Brain microvascular endothelial cell (primary cell): ENCODE measurements at regions not wholly inside any gene's neighbourhood (a gene's known extent, or its start where the extent isn't known, plus 50 kb on each side); places are given as distances from the start of the nearest gene placed in this dataset.

Experiments
- DNase-seq: peaks from one replicate; pipeline ENCODE4 v3.0.0-alpha.2; 2020
- H3K27ac ChIP-seq: fragments of 250-450 bp; sonication (Bioruptor Pico); 2 replicates; pipeline ENCODE4 v1.5.1; 2020; ENCODE audit warnings: mild to moderate bottlenecking, moderate library complexity
- H3K27me3 ChIP-seq: fragments of 250-450 bp; sonication (Bioruptor Pico); replicated peaks from 2 replicates; pipeline ENCODE4 v1.5.1; 2020; ENCODE audit warnings: mild to moderate bottlenecking
- H3K36me3 ChIP-seq: fragments of 250-450 bp; sonication (Bioruptor Pico); replicated peaks from 2 replicates; pipeline ENCODE4 v1.5.1; 2020; ENCODE audit warnings: mild to moderate bottlenecking
- H3K4me3 ChIP-seq: 2 replicates; pipeline ENCODE4 v1.5.1; 2011; ENCODE audit warnings: low read depth, mild to moderate bottlenecking, control low read depth, low read length, moderate library complexity
- in situ Hi-C: cut with HindIII; loops from 2 replicates; pipeline ENCODE4 v1.10.0; 2017; ENCODE audit warnings: low sequenced_read_pairs, low pct_ligation_motif_present
- TF ChIP-seq, protein P1 (sequence below): IDR thresholded peaks from 2 replicates; pipeline ENCODE4 v1.5.1; 2011; ENCODE audit warnings: low read depth, mild to moderate bottlenecking, moderate library complexity, low read length, control low read depth, inconsistent platforms; ENCODE audit errors: missing control alignments

DNA sequence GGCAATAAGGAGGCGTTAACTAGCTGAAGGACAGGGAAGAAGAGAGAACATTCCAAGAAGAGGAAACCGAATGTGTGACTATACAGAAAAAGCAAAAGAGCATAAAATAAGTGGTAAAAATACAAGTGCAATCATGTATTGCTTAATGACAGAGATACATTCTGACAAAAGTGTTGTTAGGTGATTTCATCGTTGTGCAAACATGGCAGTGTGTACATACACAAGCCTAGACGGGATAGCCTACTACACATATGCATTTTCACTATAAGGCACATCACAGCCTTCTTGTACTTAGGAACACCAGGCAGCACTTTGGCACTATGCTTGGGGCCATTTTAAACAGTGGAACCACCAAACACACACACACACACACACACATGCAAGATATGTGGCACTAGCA is 299.3 kb downstream of the BCAT1 start:
- Histone ChIP-seq H3K27me3 (no peaks in the 10 kb centered on the region), H3K4me3 (no peak overlapping the region), H3K27ac (no peak overlapping the region), H3K36me3 (no peaks in the 10 kb centered on the region)
- in situ Hi-C loops, result no loop called here
- TF ChIP-seq, protein P1, sequence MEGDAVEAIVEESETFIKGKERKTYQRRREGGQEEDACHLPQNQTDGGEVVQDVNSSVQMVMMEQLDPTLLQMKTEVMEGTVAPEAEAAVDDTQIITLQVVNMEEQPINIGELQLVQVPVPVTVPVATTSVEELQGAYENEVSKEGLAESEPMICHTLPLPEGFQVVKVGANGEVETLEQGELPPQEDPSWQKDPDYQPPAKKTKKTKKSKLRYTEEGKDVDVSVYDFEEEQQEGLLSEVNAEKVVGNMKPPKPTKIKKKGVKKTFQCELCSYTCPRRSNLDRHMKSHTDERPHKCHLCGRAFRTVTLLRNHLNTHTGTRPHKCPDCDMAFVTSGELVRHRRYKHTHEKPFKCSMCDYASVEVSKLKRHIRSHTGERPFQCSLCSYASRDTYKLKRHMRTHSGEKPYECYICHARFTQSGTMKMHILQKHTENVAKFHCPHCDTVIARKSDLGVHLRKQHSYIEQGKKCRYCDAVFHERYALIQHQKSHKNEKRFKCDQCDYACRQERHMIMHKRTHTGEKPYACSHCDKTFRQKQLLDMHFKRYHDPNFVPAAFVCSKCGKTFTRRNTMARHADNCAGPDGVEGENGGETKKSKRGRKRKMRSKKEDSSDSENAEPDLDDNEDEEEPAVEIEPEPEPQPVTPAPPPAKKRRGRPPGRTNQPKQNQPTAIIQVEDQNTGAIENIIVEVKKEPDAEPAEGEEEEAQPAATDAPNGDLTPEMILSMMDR, result no peak
- no peak for DNase-seq

DNA sequence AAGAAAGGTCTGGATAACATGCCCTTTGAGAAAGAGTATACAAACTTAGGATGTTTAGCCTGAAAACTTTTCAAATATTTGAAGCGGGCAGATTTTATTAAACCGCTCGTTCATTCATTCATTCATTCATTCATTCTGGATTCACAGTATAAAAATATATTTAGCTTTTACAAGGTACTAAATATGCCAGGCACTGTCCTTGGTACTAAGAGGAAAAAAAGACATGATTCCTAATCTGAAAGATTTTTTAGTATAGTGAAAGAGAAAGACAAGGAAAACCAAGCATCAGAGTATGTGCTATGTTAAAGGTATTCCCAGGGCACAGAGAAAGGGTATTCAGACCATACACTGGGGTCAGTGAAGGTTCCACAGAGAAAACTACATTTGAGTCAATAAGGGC is 299.7 kb downstream of the BCAT1 start:
- Histone ChIP-seq H3K27ac (no peak overlapping the region), H3K4me3 (no peak overlapping the region), H3K27me3 (no peaks in the 10 kb centered on the region), H3K36me3 (no peaks in the 10 kb centered on the region)
- TF ChIP-seq, protein P1, result no peak
- in situ Hi-C loops, result no loop called here
- no peak for DNase-seq

DNA sequence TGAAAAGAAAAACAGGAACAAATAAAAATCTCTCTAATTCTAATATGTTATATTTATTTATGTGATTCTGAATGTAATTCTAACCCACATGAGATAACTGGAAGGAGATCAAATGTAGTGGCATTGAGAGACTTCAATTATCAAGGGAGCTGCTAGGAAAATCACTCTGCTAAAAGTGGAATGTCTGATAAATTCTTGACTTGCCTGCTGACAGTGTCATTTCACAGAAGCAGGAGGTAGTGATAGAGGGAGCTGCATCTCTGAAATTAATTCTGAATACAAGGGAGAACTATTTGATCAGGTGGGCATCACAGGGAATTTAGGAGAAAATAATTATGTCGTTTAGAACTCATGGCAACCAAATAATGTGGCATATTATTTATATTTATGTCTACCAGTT is 303.6 kb downstream of the BCAT1 start:
- Histone ChIP-seq H3K27ac (no peak overlapping the region), H3K27me3 (no peaks in the 10 kb centered on the region), H3K4me3 (no peak overlapping the region), H3K36me3 (no peaks in the 10 kb centered on the region)
- TF ChIP-seq, protein P1, result no peak
- DNase-seq, result no peak
- in situ Hi-C loops, result no loop called here

DNA sequence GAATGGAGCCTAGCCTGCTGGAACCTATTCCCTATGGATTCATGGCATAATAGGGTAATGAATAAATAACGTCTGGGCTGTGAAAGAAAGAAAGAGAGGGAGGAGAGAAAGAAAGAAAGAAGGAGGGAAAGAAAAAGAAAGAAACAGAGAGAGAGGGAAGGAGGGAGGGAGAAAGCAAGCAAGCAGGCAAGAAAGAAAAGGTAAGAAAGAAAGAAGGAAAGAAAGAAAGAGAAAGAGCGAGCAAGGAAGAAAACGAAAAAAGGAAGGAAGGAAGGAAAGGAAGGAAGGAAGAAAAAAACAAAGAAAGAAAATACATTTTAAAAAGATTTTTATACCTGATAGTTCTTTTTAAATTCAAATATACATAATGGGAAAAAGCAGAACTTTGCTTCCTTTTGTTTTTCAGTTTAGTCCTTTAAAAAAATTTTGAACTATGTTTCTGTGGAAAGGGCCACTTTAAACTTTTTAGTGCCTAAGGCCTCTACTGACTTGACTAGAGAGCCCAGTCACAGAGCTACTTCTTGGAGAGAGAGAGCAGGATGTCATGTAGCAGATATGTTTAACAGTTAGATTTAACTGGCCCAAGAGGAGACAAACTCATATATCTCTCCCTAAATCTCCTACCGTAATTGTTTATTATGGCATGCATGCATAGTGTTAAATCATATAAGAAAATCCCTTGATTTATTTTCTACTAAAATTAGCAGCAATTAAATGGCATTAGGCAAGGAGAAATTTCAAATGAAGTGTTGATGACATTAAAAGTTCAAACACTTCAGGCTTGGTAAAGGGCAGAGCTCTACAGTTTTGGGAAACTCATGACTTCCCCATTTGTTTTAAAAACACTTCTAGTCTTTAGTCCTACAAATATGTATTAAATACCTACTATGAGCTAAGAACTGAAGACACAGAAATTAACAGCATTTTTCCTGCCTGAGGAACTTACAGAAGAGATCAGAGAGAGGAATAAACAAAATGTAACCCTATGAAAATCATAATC is 305.5 kb downstream of the BCAT1 start:
- in situ Hi-C loops, result no loop called here
- Histone ChIP-seq H3K36me3 (no peaks in the 10 kb centered on the region), H3K27me3 (no peaks in the 10 kb centered on the region), H3K27ac (no peak overlapping the region), H3K4me3 (no peak overlapping the region)
- TF ChIP-seq, protein P1, result no peak
- no peak for DNase-seq

DNA sequence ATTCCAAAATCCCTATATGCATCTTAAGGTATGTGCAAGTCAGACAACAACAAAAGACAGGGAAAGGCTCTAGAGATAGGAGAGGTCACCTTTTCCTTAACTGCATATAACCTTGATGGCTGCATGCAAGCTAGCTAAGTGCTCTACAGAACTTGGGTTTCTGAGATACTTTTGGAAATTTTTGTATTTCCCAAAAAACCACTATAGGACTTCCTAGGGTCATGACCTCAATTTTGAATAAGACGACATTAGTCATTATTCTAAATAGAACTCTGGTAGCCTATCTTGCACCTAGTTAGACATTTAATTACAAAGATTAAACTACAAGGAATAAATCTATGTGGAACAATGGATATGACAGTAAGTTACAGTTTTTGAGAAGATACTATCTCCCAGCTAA is 309.3 kb downstream of the BCAT1 start:
- Histone ChIP-seq H3K4me3 (no peak overlapping the region), H3K27ac (no peak overlapping the region), H3K27me3 (no peaks in the 10 kb centered on the region), H3K36me3 (no peaks in the 10 kb centered on the region)
- TF ChIP-seq, protein P1, result no peak
- in situ Hi-C loops, result no loop called here
- DNase-seq, result no peak
